ENCODE measurements at regions not wholly inside any gene's neighbourhood (a gene's known extent, or its start where the extent isn't known, plus 50 kb on each side); places are given as distances from the start of the nearest gene placed in this dataset.
"Not testable (repeated sequence)": the region's sequence is repeated elsewhere in the genome, so short reads cannot be mapped to it uniquely, and the experiment has no call there.

DNA sequence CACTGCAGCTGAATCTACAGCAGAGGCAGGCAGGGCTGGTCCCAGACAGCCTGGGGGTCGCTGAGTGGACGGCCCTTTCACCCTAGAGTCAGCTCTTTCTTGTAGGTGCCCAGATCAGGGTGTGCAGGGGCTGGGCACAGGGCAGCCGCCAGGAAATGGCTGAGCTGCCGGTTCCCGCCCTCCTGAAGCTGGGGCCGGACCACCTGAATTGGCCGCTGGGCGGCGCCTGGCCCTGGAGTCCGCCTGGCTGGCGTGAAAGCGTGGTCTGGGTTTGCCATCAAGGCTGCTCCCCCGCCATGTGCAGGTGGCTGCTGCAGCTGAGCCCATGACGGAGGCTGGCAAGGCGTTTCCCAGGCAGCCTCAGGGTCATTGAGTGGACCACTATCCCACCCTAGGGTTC, 85.7 kb downstream of the POTEM start:
- DNase-seq (ENCODE audit: extremely low read depth in 1 of 2, low read depth in 1 of 2), result not testable (repeated sequence)

GRCh38 chr14:19053426-19054050, 86.3 kb downstream of the POTEM start:
- not testable (repeated sequence) for DNase-seq (ENCODE audit: extremely low read depth in 1 of 2, low read depth in 1 of 2)

DNA sequence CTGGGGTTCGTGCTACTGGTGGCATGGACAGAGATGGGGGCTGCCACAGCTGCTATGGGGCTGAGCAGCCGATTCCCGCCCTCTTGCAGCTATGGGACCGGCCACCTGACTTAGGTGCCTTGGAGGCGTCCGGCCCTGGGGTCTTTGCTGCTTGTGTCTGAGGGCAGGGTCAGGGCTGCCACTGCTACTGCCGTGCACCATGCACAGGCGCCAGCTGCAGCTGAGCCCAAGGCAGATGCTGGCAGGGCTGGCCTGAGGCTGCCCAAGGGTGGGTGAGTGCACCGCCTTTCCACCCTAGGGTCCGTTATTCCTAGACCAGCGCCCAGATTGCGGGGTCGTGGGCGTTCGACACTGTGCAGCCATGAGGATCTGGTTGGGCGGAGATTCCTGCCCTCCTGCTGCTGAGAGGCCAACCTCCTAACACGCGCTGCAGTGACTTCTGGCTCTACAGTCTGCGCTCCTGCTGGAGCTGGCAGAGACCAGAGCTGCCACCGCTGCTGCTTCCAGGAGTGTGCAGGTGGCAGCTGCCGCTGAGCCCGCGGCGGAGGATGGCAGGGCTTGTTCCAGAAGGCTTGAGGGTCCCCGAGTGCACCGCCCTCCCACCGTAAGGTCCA, 87.0 kb downstream of the POTEM start:
- DNase-seq (ENCODE audit: extremely low read depth in 1 of 2, low read depth in 1 of 2), result not testable (repeated sequence)

DNA sequence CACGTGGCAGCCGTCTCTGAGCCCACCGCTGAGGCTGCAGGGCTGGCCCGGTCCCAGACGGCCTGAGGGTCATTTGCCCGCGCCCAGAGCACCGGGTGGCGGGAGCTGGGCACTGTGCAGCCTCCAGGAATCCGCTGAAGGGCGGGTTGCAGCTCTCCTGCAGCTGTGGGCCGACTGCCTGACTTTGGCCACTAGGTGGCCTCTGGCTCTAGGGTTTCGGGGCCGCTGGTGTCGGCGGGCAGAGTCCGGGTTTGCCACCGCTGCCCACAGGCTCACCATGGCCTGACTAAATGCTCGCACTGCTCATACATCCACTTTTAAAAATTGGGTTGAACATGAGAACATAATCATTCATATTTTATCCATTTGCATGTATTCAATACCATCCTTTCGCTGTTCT, 87.7 kb downstream of the POTEM start:
- DNase-seq (ENCODE audit: extremely low read depth in 1 of 2, low read depth in 1 of 2), result not testable (repeated sequence)

GRCh38 chr14:19059066-19059465, 91.8 kb downstream of the POTEM start:
- not testable (repeated sequence) for DNase-seq (ENCODE audit: extremely low read depth in 1 of 2, low read depth in 1 of 2)

- not testable (repeated sequence) for DNase-seq (ENCODE audit: extremely low read depth in 1 of 2, low read depth in 1 of 2)
Measured at GRCh38 chr14:19061689-19062450, 94.6 kb downstream of the POTEM start.

DNA sequence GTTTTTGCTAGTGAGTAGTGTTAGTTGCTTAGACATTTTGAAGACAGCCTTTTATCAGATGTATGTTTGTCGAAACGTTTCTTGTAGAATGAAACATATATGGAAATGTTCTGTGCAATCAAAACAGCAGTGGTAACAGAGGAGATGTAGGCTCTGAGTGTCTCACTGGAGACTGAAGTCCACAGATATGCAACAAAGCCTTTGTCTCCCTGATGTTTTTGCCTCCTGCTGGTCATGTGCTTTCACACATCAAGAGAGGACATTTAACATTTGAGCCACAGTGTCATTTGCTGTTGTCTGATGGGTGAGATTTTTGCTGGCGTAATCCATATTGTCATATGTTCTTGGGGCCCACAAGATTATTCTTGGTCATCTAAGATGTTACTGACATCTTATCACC, 101.7 kb downstream of the POTEM start:
- not testable (repeated sequence) for DNase-seq (ENCODE audit: extremely low read depth in 1 of 2, low read depth in 1 of 2)

- not testable (repeated sequence) for DNase-seq (ENCODE audit: extremely low read depth in 1 of 2, low read depth in 1 of 2)
Measured at GRCh38 chr14:19072518-19072917, 105.3 kb downstream of the POTEM start.

- DNase-seq (ENCODE audit: extremely low read depth in 1 of 2, low read depth in 1 of 2), result not testable (repeated sequence)
Measured at GRCh38 chr14:19088632-19089031, 121.4 kb downstream of the POTEM start.

- DNase-seq (ENCODE audit: extremely low read depth in 1 of 2, low read depth in 1 of 2), result not testable (repeated sequence)
Measured at GRCh38 chr14:19093227-19093626, 126.0 kb downstream of the POTEM start.

DNA sequence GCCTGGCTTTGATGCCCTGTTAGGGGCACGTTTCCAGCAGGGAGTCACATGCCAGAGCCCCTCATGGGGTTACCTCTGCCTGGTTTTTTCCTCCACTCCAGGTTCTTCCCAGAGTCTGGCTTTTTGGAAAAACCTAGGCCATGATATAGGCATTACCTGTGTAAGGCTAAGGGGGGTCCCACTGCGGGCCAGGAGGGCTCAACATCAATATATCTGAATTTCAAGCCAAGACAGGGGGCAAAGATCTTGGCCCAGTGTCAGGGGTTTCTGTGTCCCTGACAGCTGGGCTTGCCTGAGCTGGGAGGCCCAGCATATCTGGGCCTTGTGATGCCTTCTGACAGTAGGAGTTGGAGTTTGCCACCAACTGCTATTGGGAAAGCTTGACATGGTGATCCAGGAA, 127.5 kb downstream of the POTEM start:
- not testable (repeated sequence) for DNase-seq (ENCODE audit: extremely low read depth in 1 of 2, low read depth in 1 of 2)

DNA sequence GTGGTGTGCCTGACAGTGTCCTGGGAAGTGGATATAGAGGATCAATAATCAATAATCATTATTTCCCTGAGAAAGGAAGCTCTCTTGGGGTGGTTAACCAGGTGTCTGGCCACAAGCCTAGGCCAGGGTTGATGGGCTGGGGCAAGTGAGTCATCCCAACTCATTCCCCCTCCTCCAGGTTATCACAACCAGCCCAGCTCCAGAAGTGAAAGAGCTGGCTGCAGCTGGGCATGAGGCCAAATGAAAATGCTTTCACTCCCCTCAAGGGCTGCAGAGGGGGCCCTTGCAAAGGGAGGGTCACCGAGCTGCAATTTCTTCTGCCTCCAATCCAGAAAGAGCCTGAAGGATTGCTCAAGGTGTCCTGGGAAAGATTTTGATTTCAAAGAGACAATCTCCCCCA, 127.9 kb downstream of the POTEM start:
- not testable (repeated sequence) for DNase-seq (ENCODE audit: extremely low read depth in 1 of 2, low read depth in 1 of 2)

DNA sequence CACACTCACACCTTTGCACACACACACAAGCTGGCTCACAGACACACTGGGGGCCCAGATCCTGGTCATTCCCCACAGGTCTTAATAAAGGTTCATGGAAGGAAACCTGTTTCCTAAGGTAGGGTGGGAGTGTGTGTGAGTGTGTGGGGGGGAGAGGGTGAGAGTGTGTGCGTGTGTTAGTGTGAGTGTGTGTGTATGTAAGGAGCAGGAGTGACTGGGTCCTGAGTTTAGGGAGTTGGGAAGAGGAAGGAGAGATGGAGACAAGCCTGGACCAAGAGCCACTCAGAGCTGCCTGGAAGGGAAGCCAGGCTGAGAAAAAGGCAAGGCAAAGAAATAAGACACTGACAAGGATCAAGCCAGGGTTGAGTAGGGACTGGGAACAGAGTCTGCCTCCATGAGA, 129.2 kb downstream of the POTEM start:
- not testable (repeated sequence) for DNase-seq (ENCODE audit: extremely low read depth in 1 of 2, low read depth in 1 of 2)

DNA sequence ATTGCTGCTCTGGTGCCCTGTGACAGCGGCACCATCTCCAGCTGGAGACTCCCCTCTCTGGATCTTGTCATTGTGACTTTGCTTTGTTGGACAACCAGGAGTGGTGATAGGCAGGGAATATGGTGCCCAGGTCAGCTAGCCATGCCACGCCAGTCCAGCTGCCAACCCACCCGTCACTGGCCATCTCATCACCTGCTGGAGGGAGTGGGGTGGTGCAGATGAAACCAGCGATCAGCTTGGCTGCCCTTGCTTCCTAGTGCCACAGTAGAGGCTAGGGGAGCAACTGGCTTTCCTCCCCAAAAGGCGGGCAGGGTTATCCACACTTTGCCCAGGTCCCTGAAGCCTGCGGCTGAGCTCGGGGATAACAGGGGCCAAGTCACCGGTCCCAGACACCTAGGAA, 129.6 kb downstream of the POTEM start:
- DNase-seq (ENCODE audit: extremely low read depth in 1 of 2, low read depth in 1 of 2), result not testable (repeated sequence)

GRCh38 chr14:19097306-19097705, 130.1 kb downstream of the POTEM start:
- not testable (repeated sequence) for DNase-seq (ENCODE audit: extremely low read depth in 1 of 2, low read depth in 1 of 2)

DNA sequence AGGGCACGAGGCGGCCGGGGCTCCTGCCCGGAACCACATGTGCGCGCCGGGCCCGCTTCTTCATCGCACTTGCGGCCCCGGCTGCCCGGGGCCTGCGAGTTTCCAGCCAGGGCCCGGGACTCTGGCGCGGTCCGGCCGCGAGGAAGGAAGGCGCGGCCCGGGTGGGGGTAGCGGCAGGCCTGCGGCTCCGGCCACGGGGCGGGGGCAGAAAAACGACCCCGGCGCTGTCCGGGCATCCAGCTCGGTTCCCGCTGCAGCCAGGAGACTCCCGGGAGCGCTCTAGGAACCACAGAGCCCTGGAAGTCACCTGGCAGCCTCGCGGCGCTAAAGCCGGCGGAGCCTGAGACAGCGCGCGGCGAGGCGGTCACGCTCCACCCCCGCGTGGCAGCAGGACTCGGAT, 130.5 kb downstream of the POTEM start:
- DNase-seq (ENCODE audit: extremely low read depth in 1 of 2, low read depth in 1 of 2), result not testable (repeated sequence)

DNA sequence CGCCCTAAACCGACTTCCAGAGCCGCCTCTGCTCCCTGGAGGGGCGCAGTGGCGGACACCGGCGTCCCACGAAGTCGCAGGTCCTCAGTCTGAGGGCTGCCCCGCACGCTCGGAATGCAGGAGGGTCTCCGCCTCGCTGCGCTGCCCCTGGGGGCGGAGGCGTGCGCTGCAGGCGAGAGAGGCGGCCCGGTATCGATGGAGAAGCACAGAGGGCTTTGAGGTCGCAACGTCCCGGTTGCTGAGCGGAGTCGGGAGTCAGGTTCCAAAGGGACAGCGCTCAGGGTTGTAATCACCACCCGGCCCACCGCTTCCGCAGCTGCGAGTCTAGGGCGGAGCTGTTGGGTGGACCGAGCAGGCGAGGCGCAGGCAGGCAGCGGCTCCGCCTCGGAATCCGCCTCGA, 131.0 kb downstream of the POTEM start:
- not testable (repeated sequence) for DNase-seq (ENCODE audit: extremely low read depth in 1 of 2, low read depth in 1 of 2)

- not testable (repeated sequence) for DNase-seq (ENCODE audit: extremely low read depth in 1 of 2, low read depth in 1 of 2)
Measured at GRCh38 chr14:19098732-19099131, 131.5 kb downstream of the POTEM start.

DNA sequence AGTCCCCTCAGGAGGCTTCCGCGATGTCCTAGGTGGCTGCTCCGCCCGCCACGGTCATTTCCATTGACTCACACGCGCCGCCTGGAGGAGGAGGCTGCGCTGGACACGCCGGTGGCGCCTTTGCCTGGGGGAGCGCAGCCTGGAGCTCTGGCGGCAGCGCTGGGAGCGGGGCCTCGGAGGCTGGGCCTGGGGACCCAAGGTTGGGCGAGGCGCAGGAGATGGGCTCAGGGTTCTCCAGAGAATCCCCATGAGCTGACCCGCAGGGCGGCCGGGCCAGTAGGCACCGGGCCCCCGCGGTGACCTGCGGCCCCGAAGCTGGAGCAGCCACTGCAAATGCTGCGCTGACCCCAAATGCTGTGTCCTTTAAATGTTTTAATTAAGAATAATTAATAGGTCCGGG, 132.1 kb downstream of the POTEM start:
- not testable (repeated sequence) for DNase-seq (ENCODE audit: extremely low read depth in 1 of 2, low read depth in 1 of 2)

DNA sequence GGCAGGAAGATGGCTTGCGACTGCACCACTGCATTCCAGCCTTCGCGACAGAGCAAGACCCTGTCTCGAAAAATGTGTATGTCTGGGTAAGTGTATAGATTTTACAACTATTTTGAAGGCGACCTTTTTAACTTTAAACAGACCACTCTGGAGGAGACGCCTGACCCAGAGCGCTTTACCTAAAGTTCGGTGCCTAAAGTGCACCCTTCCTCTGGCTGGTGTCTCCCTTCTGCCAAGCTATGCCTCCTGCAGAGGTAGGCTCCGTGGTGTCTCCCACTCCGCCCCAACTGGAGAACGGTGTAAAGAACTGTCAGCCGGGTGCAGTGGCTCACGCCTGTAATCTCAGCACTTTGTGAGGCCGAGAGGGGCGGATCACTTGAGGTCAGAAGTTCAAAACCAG, 132.7 kb downstream of the POTEM start:
- DNase-seq (ENCODE audit: extremely low read depth in 1 of 2, low read depth in 1 of 2), result not testable (repeated sequence)

DNA sequence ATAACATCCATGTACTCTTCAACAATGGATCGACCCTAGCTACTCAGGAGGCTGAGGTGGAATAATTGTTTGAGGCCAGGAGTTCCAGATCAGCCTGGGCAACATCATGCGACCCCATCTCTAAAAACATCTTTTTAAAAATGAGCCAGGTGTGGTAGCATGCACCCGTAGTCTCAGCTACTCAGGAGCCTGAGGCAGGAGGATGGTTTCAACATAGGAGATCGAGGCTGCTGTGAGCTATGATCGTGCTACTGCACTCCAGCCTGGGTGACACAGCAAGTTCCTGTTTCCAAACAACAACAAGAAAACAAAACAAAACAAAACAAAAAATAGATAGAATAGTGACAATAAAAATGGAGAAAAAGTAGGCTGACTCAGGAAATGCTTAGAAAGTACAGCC, 138.3 kb downstream of the POTEM start:
- not testable (repeated sequence) for DNase-seq (ENCODE audit: extremely low read depth in 1 of 2, low read depth in 1 of 2)

GRCh38 chr14:19109887-19110286, 142.7 kb downstream of the POTEM start:
- not testable (repeated sequence) for DNase-seq (ENCODE audit: extremely low read depth in 1 of 2, low read depth in 1 of 2)
